ENCODE measurements at regions not wholly inside any gene's neighbourhood (a gene's known extent, or its start where the extent isn't known, plus 50 kb on each side); places are given as distances from the start of the nearest gene placed in this dataset.

DNA sequence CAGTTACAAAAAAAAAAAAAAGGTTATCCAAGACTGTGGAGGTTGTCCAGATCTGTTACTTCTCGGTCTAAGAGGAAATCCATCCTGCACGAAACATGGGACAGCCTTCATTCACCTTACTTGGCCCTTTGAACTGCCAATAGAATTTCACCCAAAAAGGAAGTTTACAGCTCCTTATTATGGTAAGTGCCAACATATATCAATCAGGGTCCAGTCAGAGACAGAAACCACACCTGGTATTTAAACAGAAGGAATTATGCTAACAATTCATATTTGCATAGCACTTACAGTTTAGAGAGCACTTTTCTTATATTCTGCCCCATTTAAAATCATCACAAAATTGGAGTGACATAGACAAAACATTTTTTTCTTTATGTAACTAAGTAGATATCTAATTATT, 93.6 kb upstream of the PTPN3 start:
- TF ChIP-seq POLR2AphosphoS5 (IDR thresholded peaks at IDR 0.05; ENCODE audit: low read depth, low read length) (no peak), SIN3A (IDR thresholded peaks at IDR 0.05; ENCODE audit: borderline replicate concordance, insufficient read depth, low read length) (no peak), TAF1 (IDR thresholded peaks at IDR 0.05; ENCODE audit: borderline replicate concordance, insufficient read depth, low read length) (no peak)

Data from PFSK-1 (cell line).